Activated gamma-delta T cell (primary cell): ENCODE measurements at regions not wholly inside any gene's neighbourhood (a gene's known extent, or its start where the extent isn't known, plus 50 kb on each side); places are given as distances from the start of the nearest gene placed in this dataset.
"Not testable (repeated sequence)": the region's sequence is repeated elsewhere in the genome, so short reads cannot be mapped to it uniquely, and the experiment has no call there.

Source experiments
- DNase-seq: peaks from one replicate; lab custom pipeline; 2025; lab: John Stamatoyannopoulos, UW

DNA sequence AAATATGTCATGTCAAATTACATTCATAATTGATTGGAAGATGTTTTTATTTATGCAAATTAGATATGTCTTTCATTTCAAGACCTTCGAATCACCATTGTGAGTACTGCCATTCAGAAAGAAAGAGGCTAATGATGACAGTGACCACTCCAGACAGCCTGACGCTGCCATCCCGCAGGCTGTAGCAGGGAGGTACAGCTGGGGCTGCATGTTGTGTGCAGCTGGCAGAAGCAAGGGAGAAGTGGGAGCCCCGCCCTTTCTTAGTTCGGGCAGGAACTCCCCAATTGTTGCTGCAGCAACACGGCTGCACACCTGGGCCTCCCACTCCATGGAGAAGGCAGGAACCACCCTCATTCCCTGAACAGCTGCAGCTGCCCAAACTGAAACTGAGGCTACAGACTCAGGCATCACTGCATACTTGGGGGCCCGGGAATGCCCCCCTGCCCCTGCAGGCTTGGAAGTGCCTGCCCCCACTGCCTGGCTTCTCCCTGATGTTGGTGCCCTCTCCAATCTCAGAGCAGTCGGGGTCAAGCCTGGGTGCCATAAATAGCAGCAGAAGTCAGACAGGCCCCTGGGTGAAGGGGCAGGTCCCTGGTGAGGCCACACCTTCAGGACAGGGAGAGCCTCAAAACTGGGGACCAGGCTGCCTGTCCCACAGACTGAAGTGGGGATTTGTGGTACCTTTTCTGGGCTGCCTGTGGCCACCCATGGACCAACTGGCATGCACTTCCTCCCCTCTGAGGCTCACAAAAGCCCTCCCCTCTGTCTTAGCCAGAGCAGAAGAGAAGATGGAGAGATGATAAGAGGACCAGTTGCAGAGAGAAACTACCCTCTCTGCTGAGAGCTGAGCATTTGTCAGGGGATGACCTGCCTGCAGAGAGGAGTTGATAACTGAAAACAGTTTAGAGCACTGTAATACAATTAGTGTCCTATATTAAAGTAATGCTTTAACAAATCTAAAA lies 964.6 kb downstream of the SI start:
- no peak for DNase-seq

DNA sequence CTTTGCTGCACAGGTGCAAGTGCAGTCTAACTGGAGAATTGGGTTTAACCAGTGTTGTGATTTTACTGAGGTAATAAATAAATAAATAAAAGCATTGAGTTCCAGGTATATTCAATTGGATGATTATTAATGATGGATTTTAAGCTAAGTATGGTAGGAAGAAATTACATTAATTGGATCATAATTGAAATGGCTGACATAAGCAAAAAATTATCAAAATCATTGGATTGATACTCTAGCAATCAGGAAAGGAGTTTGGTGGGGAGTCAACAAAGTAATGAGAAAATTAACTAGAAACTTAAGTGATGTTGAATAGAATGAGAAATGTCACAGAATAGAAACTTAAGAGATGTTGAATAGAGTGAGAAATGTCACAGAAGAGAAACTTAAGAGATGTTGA lies 981.9 kb downstream of the SI start:
- no peak for DNase-seq

DNA sequence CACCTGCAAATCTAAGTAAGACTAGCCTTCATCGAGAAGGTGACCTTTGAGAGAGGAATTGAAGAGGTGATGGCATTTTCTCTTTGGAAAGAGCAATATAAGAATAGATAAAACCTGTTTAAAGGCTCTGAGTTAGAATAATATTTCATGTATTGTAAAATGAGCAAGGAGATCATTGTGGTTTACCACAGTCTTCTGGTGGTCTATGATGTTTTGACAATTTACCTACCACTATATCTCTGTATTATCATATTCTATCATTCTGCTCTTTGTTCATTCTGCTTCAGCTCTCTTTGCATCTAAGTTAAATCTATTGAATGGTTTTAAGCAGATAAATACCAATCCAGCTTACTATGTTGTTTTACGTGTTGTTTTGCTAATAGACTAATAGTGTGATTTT lies 982.3 kb downstream of the SI start:
- no peak for DNase-seq

DNA sequence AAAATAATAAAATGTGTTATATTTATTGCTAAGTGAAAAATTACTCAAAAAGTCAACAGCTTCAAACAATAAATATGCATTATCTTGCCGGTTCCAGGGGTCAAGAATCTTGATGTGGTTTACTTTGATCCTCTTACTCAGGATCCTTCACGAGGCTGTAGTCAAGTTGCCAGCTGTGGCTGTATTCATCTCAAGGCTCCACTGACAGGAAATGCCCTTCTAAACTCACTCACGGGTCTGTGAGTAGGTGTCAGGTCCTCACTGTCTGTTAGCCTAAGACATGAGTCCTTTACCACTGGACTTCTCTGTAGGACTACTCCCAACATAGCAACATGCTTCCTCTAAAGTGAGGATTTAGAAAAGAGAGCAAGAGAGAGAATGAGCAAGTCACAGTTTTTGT lies 983.0 kb downstream of the SI start:
- no peak for DNase-seq

DNA sequence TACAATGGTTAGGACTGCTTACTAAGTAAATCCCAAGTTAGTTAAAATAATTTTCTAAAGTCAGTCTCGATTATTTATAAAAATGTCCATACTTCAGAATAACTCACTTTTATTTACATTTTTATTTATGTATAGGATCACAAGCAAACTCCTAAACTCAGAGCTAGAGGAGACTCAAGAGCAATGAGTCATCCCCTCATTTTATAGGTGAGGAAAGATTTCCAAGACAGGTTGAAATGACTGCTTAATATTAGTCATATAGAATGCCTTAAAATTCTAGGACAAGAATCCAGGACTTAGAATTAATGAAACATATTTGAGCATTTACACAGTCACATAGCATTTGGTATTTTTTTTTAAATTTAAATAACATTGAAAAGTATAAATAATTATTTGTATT lies 983.8 kb downstream of the SI start:
- DNase-seq = no peak

DNA sequence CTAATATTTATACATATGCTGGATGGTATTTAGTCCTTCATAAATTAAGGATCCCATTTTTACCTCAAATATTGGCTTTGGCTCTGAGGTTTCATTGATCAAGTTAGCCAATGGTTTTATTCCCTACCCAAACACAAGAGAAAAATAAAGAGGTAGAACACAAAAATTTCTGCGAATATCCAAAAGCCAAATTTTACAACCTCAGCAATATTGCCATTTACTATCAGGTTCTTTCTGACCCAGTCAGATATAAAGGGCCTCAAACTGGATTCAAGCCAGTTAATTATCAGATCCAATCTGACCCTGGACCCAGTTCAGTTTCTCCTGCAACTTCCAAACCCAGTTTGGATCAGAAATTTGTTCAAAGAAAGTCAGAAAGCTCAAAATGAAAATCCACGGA lies 998.1 kb downstream of the SI start:
- no peak for DNase-seq

DNA sequence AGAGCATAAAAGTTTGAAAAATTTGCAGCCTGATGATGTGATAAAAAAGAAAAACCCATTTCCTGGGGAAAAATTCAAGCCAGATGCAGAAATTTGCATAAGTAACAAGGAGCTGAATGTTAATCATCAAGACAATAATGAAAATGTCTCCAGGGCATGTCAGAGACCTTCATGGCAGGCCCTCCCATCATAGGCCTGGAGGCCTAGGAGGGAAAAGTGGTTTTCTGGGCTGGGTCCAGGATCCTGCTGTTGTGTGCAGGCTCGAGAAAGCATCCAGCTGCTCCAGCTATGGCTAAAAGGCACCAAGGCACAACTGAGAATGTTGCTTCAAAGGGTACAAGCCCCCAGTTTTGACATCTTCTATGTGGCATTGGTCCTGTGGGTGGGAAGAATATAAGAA lies 1014.0 kb downstream of the SI start:
- DNase-seq = no peak

DNA sequence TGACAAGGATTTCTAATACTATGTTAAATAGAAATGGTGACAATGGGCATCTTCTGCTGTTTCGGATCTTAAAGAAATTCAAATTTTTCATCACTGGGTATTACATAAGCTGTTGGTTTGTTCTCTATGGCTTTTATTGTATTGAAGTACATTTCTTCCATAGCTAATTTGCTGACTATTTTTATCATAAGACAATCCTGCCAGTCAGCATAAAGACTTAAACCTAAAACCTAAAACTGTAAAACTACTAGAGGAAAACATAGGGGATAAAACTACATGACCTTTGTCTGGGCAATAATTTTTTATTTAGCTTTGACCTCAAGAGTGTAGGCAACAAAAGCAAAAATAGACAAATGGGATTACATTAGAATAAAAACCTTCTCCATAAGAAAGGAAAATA lies 1017.4 kb downstream of the SI start:
- no peak for DNase-seq

DNA sequence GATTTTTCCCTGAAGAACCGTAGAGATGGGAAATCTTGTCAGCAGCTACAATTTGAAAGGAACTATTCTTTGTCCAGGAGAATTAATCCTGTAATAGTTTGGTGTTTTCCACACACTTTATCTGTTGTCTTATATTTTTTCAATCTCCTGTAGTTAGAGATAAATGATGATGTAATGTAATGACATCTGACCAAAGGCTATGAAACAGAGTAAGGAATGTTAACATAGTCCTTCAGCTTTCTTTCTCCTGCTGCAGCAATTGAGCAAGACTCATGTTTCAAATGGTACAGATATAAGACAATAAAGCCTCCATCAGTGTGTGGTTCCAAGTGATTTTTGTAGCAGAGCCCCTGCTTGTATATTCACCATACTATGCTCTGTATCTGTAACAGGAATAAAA lies 1028.4 kb downstream of the SI start:
- DNase-seq = no peak

DNA sequence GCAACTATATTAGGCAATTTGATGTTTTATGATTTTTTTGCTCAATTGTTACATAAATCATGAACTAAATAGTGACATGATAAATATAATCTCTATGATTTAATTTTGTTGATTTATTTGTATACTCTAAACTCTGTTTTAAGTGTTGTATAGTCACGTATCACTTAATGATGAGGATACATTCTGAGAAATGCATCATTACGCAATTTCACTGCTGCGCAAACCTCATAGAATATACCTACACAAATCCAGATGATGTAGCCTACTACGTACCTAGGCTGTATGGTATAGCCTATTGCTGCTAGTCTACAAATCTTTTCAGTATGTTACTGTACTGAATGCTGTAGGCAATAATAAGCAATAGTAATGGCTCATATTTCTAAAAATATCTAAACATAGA lies 1029.8 kb downstream of the SI start:
- DNase-seq = no peak

DNA sequence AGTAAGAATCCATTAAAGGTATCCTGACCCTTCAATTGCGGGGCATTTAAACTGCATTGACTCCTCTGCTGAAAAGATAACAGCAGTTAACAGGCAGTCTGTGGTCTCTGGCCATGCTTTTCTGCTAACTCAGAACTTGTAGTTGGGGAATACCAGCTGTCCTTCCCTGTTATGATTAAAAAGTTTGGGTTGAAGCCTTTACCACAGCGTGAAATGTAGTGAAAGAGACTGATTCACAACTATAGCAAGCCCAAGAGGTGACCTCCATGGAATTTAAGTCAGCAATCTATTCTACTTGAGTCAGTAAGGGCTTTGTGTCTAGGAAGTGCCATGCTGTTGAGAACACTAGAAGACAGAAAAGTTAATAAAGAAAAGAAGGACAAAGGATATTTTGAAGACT lies 1037.3 kb downstream of the SI start:
- no peak for DNase-seq

DNA sequence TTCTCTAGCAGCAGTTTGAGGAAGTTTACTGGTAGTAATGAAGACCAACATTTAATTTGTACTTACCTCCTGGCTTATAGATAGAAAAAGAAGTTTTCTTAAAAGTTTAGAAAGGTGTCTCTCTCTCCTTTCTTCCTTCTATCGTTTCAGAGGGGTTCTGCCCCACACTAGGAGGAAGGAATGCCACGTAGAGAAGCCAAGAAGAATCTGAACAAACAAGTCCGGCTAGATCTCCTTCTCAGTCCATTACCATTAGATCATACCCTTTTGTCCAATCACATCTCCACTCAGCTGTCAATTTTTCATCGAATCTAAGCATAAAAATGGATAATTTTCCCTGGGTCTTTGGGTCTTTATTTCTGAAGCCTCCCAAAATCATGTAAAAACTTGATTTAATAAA lies 1048.1 kb downstream of the SI start:
- no peak for DNase-seq

DNA sequence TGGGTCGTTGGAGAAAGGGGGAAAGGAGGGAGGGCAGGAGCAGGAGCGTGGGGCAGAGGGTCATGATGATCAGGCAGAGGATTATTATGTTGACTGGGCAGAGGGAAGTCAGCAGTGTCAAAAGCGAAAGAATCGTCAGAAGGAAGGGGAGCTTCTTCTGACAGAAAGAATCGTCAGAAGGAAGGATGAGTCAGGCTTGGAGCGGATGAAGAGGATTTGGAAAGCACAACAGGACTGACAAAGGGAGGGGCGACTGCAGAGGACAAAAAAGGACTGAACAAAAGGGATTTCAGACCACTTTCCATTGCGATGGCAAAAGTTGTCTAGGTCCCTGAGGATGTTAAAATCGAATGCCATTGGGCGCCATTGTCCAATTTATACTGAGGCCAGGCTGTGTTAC lies 1053.5 kb downstream of the SI start:
- no peak for DNase-seq

DNA sequence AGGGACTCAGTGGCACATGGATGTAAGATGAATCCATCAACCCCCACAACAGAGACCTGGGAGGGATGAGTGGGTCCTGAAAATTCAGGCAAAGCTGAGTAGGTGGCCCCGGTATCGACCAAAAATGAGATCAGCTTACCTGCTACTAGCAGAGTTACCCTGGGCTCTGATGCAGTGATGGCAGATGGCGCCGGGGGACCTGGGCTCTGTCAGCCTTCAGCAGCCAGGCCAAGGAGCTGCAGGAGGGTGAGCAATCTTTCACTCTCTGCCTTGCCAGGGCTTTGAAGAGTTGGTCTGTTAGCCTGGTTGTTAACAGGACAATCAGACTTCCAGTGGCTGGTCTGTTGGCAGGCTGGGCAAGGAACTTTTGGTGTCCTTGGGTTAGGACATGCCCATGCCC lies 1054.8 kb downstream of the SI start:
- no peak for DNase-seq

DNA sequence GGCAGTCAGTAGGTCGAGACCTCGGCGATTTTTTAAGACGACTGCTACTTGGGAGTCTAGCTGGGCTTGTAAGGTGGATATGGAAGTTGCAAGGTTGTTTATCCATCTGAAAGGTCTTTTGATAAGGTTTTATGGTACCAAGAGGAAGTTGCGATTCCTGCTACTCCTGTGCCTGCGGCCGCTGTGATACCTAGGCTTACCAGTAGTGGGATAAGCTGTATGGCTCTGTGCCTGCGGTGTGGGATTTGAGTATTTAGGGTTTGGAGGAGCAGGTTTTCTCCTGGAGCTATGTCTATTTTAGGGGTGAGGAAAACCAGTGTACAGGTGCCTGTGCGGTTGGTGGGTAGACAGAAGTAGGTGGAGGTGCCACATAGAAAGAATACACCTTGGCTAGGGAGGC lies 1059.8 kb downstream of the SI start:
- no peak for DNase-seq

DNA sequence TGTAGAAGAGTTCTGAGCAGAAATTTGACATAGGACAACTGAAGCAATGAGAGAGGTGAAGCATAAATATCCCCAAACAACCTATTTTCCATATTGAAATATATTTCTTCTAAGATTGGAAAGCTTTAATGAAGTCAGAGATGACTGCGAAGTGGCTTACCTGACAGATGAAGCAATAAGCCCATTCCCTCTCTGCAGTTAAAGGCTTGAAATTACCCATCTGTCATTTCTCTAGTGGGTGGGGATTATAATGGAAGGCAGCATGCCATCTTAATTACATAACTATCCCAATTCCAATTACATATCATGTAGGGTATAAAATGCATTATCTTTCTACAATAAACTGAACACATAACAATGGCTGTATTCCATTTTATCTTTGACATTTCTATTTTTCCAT lies 1070.5 kb downstream of the SI start:
- no peak for DNase-seq

DNA sequence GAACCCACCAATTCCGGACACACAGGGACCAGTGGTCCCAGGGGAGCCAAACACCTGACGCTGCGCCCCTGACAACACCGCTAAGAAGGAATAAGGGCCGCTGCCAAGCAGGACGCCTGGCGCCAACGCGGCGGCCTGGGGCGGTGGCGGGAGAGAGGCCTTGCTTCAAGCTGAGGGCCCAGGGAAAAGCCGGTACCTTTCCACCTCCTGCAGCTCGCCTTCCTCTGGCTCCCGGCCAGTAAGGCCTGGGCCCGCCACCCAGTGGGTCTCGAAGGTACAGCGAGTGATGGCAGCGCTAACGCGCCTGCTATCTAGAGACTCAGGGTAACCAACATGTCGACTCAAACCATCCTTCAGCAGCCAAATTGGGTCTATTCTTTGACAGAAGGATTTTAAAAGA lies 1074.1 kb downstream of the SI start:
- DNase-seq = no peak

DNA sequence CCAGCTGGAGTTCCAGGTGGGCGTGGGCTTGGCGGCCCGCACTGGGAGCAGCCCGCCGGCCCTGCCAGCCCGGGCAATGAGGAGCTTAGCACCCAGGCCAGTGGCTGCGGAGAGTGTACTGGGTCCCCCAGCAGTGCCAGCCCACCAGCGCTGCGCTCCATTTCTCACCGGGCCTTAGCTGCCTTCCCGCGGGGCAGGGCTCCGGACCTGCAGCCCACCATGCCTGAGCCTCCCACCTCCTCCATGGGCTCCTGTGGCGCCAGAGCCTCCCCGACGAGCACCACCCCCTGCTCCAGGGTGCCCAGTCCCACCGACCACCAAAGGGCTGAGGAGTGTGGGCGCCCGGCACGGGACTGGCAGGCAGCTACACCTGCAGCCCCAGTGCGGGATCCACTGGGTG lies 1075.3 kb downstream of the SI start:
- not testable (repeated sequence) for DNase-seq

DNA sequence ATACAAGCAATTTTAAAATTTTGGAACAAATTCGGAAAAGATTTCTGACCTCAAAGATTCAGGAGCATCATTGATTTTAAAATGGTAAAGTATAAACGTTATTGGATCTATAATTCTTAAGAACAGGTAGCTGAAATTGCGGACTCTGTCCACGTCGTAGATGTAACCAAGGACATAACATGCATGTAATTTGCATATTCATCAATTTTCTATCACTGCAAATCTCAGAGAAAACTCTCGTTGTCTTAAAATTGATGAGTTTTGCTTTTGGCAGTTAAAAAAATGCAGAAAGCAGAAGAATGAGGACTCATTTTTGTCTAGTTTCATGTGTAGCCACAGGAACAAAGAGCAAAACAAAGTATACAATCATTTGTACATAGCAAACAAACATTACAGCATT lies 1094.4 kb downstream of the SI start:
- DNase-seq = no peak

DNA sequence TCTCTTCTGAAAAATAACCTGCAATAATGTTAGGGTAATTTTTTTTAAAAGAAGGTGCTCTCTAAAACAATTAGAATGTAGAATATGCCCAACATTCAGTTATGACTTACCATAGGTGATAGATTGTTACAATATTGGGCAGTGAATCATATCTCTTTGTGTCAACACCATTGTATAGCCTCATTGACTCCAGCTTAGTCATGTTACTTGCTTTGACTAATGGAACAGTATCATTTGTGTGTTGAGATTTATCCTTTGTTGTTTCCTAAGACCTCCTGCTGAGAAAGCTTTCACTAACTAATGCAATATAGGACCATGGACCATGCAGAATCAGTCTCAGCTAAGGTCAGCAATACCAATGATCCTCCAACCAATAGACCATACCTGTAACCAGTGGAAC lies 1106.4 kb downstream of the SI start:
- DNase-seq = no peak

DNA sequence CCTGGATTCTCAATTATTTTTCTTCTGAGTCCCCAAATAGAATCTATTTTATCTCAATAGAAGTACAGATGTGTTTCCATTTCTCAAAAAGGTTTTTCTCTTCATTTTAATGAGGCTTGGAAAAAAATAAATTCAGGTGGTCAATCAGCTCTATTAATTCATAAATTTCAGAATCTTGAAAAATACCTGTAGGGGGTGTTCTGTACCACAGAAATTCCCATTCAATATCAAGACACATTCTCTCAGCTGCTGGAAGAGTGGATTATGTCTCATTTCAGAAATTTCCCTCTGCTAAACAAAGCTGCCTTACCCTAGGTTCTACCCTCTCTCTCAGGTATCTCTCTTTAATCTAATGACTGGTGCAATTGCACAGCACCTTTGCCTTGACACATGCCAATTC lies 1121.2 kb downstream of the SI start:
- no peak for DNase-seq

DNA sequence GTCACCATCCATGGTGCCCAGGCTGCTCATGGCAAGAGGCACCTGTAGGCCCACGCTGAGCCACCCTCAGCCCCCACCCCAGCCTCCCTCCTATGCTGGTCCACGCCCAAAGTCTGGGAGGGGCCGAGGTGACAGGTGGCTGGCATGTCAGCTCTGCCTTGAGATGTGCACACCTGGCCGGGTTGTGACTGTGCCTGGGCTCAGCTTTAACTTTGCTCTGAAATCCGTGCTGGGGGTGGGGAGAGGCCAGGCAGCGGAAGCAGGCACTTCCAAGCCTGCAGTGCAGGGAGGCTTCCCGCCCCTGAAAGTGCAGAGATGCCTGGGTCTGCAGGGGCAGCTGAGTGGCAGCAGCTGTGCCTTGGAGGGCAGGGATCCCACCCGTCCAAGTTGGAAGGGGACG lies 1124.8 kb downstream of the SI start:
- no peak for DNase-seq

DNA sequence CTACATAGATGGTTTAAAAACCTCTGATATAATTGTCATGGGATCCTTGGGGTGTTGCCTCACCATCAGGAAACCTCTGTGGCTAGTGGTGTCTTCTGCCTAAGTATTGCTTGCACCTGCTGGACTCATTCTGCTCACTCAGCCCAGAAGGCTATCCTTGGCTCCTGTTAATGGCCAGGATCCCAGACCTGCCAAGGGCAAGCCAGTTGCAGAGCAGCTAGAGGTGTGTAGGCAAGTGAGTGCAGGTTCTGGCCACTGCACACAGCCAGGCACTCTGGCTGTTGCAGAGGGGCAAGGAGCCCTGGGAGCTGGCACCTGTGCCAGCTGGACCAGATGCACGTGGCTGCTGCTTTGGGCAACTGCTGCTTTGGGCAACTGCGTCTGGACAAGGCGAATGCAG lies 1125.8 kb downstream of the SI start:
- no peak for DNase-seq

DNA sequence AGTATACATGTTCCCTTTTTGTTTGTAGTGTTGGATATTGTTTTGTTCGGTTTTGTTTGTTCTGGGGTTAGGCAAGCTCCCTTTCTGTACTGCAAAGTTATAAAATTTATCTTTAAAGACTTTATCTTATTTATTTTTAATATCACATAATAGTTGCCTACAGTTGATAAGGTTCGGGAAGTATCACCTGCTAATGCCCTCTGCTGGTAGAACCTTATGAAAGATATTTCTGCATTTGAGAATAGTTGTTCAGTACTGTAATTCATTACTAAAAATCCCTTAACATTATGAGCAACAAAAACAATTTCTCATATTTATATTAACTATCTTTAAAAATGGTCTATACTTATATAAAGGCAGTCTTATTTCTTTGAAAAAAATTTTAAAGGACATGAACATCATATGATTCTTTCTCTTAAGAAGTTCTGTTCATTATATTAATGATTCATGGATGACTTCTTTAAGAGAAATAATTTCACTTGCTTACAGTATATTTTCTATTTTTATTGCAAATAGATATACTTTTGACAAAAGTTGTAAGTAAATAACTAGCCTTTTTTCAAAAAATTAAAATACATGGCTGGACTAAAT lies 1126.8 kb downstream of the SI start:
- DNase-seq = no peak
